OCI-LY3 (cell line): ENCODE measurements at regions not wholly inside any gene's neighbourhood (a gene's known extent, or its start where the extent isn't known, plus 50 kb on each side); places are given as distances from the start of the nearest gene placed in this dataset.

ENCODE experiments used
- CTCF ChIP-seq: fragments of 200-600, 300-600 bp; sonication (generic); IDR thresholded peaks from 2 replicates; pipeline ENCODE4 v1.5.1; 2014; ENCODE audit warnings: antibody characterized with exemption, low read length, low read depth
- EZH2phosphoT487 ChIP-seq: fragments of 200-600 bp; shearing (Covaris generic); IDR thresholded peaks from 2 replicates; pipeline ENCODE4 v1.6.1; 2018; ENCODE audit warnings: antibody characterized with exemption, mixed run types, low read depth

- TF ChIP-seq CTCF: no peak
- TF ChIP-seq EZH2phosphoT487: no peak
Observed at GRCh38 chr2:104452558-104452957, 401.4 kb upstream of the POU3F3 start.
